ENCODE measurements at regions not wholly inside any gene's neighbourhood (a gene's known extent, or its start where the extent isn't known, plus 50 kb on each side); places are given as distances from the start of the nearest gene placed in this dataset.
"Not testable (repeated sequence)": the region's sequence is repeated elsewhere in the genome, so short reads cannot be mapped to it uniquely, and the experiment has no call there.

- not testable (repeated sequence) for DNase-seq (ENCODE audit: low spot score)
These were observed 89.3 kb downstream of the KCNJ18 start for GRCh38 chr17:21781666-21782024.

- DNase-seq (ENCODE audit: low spot score) = not testable (repeated sequence)
These were observed 89.8 kb downstream of the KCNJ18 start for GRCh38 chr17:21782107-21782506.

GRCh38 chr17:21782604-21783003, 90.3 kb downstream of the KCNJ18 start:
- not testable (repeated sequence) for DNase-seq (ENCODE audit: low spot score)

- peak; percentile 35 for DNase-seq (ENCODE audit: low spot score)
These were observed 90.7 kb downstream of the KCNJ18 start for GRCh38 chr17:21783017-21783416.

- not testable (repeated sequence) for DNase-seq (ENCODE audit: low spot score)
These were observed 121.9 kb downstream of the KCNJ18 start for GRCh38 chr17:21814272-21814671.

GRCh38 chr17:21814776-21815175, 122.5 kb downstream of the KCNJ18 start:
- no peak for DNase-seq (ENCODE audit: low spot score)

GRCh38 chr17:21815352-21816063, 123.2 kb downstream of the KCNJ18 start:
- no peak for DNase-seq (ENCODE audit: low spot score)

- DNase-seq (ENCODE audit: low spot score) = no peak
These were observed 124.6 kb downstream of the KCNJ18 start for GRCh38 chr17:21816592-21817567.

- DNase-seq (ENCODE audit: low spot score) = no peak
These were observed 125.6 kb downstream of the KCNJ18 start for GRCh38 chr17:21817791-21818364.

DNA sequence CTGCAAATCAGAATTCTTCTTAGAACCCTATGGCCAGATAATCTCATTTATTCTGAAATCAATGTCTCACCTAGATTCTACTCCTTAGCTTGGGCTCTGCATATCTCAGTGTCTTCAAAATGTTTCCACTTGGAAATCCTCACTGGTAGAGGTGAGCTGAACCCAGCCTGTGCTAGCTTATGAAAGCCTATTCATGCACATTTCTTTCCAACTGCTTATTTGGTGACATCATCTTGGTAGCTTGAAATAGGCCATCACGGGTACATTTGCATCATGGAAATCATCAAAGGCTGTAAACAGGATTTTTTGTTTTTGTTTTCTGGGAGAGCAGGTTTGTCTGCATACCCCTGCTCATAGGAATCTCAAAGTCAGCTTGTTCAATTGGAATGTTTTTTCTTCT, 130.8 kb downstream of the KCNJ18 start:
- no peak for DNase-seq (ENCODE audit: low spot score)

GRCh38 chr17:21823643-21824042, 131.3 kb downstream of the KCNJ18 start:
- no peak for DNase-seq (ENCODE audit: low spot score)

- no peak for DNase-seq (ENCODE audit: low spot score)
These were observed 149.5 kb downstream of the KCNJ18 start for GRCh38 chr17:21841839-21842238.

DNA sequence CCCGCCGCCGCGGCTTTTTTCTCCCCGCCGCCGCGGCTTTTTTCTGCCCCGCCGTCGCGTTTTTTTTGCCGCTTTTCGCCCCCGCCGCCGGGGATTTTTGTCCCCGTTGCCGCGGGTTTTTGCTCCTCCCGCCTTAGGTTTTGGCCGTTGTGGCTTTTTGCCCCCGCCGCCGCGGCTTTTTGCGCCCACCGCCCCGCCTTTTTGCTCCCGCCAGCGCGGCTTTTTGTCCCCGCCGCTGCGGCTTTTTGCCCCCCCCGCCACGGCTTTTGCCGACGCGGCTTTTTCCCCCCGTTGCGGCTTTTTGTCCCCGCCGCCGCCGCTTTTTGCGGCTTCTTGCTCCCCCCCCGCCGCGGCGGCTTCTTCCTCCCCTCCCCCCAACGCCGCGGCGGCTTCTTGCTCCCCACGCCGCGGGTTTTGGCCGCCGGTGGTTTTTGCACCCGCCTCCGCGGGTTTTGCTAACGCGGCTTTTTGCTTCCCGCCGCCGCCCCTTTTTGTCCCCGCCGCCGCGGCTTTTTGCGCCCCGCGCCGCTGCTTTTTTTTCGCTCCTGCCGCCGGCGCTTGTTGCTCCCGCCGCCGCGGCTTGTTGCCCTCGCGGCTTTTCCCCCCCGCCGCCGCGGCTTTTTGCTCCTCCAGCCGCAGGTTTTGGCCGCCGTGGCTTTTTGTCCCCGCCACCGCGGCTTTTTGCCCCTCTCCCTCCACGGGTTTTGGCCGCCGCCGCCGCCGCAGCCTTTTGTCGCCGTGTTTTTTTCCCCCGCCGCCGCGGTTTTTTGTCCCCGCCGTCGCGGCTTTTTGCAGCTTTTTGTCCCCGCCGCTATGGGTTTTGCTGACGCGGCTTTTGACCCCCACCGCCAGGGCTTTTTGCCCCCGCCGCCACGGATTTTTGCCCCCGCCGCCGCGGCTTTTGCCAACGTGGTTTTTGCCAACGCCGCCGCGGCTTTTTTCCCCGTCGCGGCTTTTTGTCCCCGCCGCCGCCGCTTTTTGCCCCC, 150.3 kb downstream of the KCNJ18 start:
- DNase-seq (ENCODE audit: low spot score) = no peak

- DNase-seq (ENCODE audit: low spot score) = no peak
These were observed 151.1 kb downstream of the KCNJ18 start for GRCh38 chr17:21843318-21843865.

DNA sequence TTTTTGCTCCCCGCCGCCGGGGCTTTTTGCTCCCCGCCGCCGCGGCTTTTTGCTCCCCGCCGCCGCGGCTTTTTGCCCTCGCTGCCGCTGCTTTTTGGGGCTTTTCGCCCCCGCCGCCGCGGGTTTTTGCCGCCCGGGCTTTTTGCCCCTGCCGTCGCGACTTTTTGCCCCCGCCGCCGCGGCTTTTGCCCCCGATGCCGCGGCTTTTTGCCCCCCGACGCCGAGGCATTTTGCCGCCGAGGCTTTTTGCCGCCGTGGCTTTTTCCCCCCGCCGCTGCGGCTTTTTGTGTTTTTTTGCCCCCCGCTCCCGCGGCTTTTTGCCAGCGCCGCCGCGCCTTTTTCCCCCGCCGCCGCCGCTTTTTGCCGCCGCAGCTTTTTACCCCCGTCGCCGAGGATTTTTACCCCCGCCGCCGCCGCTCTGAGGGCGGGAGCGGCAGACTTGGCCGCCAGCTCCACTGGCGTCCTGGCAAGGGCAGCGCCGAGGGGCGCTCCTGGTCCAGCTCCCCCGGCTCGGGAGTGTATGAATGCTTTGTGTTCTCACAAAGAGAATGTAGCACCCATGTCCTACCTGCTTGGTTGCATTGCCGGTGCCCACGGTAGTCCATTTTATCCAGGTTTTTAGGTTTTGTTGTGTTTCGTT, 151.7 kb downstream of the KCNJ18 start:
- no peak for DNase-seq (ENCODE audit: low spot score)

DNA sequence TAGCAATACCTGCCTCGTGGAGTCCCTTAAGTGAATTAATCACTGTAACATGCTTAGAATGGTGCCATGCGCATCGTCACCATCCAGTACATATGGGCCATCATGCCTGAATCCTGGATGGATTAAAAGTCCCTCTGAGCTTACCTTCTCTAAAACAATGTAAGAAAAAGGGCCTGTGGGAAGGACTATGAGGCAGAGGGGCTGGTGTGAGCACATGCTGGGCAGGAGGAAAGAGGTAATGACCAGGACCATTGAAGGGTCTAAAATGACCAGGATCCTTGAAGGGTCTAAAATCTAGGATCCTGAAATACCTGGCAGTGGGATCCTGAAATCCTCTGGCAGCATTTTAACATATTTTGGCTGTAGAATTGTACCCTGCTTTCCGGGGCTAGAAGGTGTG, 156.2 kb downstream of the KCNJ18 start:
- not testable (repeated sequence) for DNase-seq (ENCODE audit: low spot score)

DNA sequence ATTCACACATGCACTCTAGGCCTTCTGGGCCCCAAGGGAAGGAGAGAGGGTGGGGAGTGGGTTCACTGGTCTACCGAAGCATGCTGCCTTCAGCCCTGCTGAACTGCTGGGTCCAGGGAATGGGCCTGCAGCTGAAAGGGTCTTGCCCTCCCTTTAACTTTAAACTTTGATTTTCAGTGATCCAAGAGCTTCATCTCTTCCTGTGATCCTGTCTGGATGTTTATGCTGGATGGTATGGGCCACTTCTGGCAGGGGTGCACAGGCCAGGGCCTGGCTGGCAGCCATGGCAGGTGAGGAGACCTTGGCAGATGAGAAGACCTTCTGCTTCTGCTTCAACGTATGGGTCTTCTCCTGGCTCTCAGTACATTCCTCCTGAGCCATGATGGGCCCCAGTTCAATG, 156.7 kb downstream of the KCNJ18 start:
- not testable (repeated sequence) for DNase-seq (ENCODE audit: low spot score)

- not testable (repeated sequence) for DNase-seq (ENCODE audit: low spot score)
These were observed 158.3 kb downstream of the KCNJ18 start for GRCh38 chr17:21850614-21851013.

Data from ureter (tissue), 1 donor.